ENCODE measurements at regions not wholly inside any gene's neighbourhood (a gene's known extent, or its start where the extent isn't known, plus 50 kb on each side); places are given as distances from the start of the nearest gene placed in this dataset.

GRCh38 chr14:27078191-27078590 is 480.4 kb upstream of the NOVA1 start:
- H3K27ac ChIP-seq (ENCODE audit: low read depth, low read length): no peak overlapping the region
- no peaks in the 10 kb centered on the region for H3K27me3 ChIP-seq (ENCODE audit: insufficient read depth, low read length)
- no peak overlapping the region for H3K4me3 ChIP-seq (ENCODE audit: low read depth, low read length)
- H3K36me3 ChIP-seq (ENCODE audit: insufficient read depth, low read length): no peaks in the 10 kb centered on the region
- no peak overlapping the region for H2AFZ ChIP-seq (ENCODE audit: low read length, unreplicated experiment)
- H3K4me1 ChIP-seq (ENCODE audit: control insufficient read depth, insufficient read depth, low read length, unreplicated experiment): no peaks in the 10 kb centered on the region
- H3K79me2 ChIP-seq (ENCODE audit: control insufficient read depth, insufficient read depth, low read length, unreplicated experiment): no peaks in the 10 kb centered on the region

- Histone ChIP-seq H3K36me3 (ENCODE audit: insufficient read depth, low read length) (no peaks in the 10 kb centered on the region), H3K27me3 (ENCODE audit: insufficient read depth, low read length) (no peaks in the 10 kb centered on the region), H3K4me3 (ENCODE audit: low read depth, low read length) (no peak overlapping the region), H2AFZ (ENCODE audit: low read length, unreplicated experiment) (no peak overlapping the region), H3K27ac (ENCODE audit: low read depth, low read length) (no peak overlapping the region), H3K4me1 (ENCODE audit: control insufficient read depth, insufficient read depth, low read length, unreplicated experiment) (no peaks in the 10 kb centered on the region), H3K79me2 (ENCODE audit: control insufficient read depth, insufficient read depth, low read length, unreplicated experiment) (no peaks in the 10 kb centered on the region)
These were observed 481.9 kb upstream of the NOVA1 start for GRCh38 chr14:27079716-27080115.

- H3K36me3 ChIP-seq (ENCODE audit: insufficient read depth, low read length): no peaks in the 10 kb centered on the region
- no peaks in the 10 kb centered on the region for H3K4me1 ChIP-seq (ENCODE audit: control insufficient read depth, insufficient read depth, low read length, unreplicated experiment)
- H3K4me3 ChIP-seq (ENCODE audit: low read depth, low read length): no peak overlapping the region
- no peaks in the 10 kb centered on the region for H3K79me2 ChIP-seq (ENCODE audit: control insufficient read depth, insufficient read depth, low read length, unreplicated experiment)
- no peak overlapping the region for H3K27ac ChIP-seq (ENCODE audit: low read depth, low read length)
- no peaks in the 10 kb centered on the region for H3K27me3 ChIP-seq (ENCODE audit: insufficient read depth, low read length)
- no peak overlapping the region for H2AFZ ChIP-seq (ENCODE audit: low read length, unreplicated experiment)
These were observed 487.7 kb upstream of the NOVA1 start for GRCh38 chr14:27085500-27085899.

GRCh38 chr14:27090716-27091115 is 492.9 kb upstream of the NOVA1 start:
- no peaks in the 10 kb centered on the region for H3K36me3 ChIP-seq (ENCODE audit: insufficient read depth, low read length)
- no peak overlapping the region for H2AFZ ChIP-seq (ENCODE audit: low read length, unreplicated experiment)

GRCh38 chr14:27091973-27092372 is 494.1 kb upstream of the NOVA1 start:
- Histone ChIP-seq H3K4me3 (ENCODE audit: low read depth, low read length) (no peak overlapping the region), H3K27me3 (ENCODE audit: insufficient read depth, low read length) (no peaks in the 10 kb centered on the region), H3K36me3 (ENCODE audit: insufficient read depth, low read length) (no peaks in the 10 kb centered on the region), H2AFZ (ENCODE audit: low read length, unreplicated experiment) (no peak overlapping the region), H3K4me1 (ENCODE audit: control insufficient read depth, insufficient read depth, low read length, unreplicated experiment) (no peaks in the 10 kb centered on the region), H3K27ac (ENCODE audit: low read depth, low read length) (no peak overlapping the region), H3K79me2 (ENCODE audit: control insufficient read depth, insufficient read depth, low read length, unreplicated experiment) (no peaks in the 10 kb centered on the region)

More at GRCh38 chr14:27090716-27091115, 492.9 kb upstream of the NOVA1 start:
- Histone ChIP-seq H3K27me3 (ENCODE audit: insufficient read depth, low read length) (no peaks in the 10 kb centered on the region), H3K27ac (ENCODE audit: low read depth, low read length) (no peak overlapping the region), H3K4me3 (ENCODE audit: low read depth, low read length) (no peak overlapping the region), H3K79me2 (ENCODE audit: control insufficient read depth, insufficient read depth, low read length, unreplicated experiment) (no peaks in the 10 kb centered on the region), H3K4me1 (ENCODE audit: control insufficient read depth, insufficient read depth, low read length, unreplicated experiment) (no peaks in the 10 kb centered on the region)

- Histone ChIP-seq H3K36me3 (ENCODE audit: insufficient read depth, low read length) (no peaks in the 10 kb centered on the region), H3K79me2 (ENCODE audit: control insufficient read depth, insufficient read depth, low read length, unreplicated experiment) (no peaks in the 10 kb centered on the region), H3K27ac (ENCODE audit: low read depth, low read length) (no peak overlapping the region), H3K4me3 (ENCODE audit: low read depth, low read length) (no peak overlapping the region), H2AFZ (ENCODE audit: low read length, unreplicated experiment) (no peak overlapping the region), H3K4me1 (ENCODE audit: control insufficient read depth, insufficient read depth, low read length, unreplicated experiment) (no peaks in the 10 kb centered on the region), H3K27me3 (ENCODE audit: insufficient read depth, low read length) (no peaks in the 10 kb centered on the region)
These were observed 498.3 kb upstream of the NOVA1 start for GRCh38 chr14:27096091-27096490.

- no peak overlapping the region for H3K4me3 ChIP-seq (ENCODE audit: low read depth, low read length)
- no peaks in the 10 kb centered on the region for H3K27me3 ChIP-seq (ENCODE audit: insufficient read depth, low read length)
- H2AFZ ChIP-seq (ENCODE audit: low read length, unreplicated experiment): no peak overlapping the region
- H3K4me1 ChIP-seq (ENCODE audit: control insufficient read depth, insufficient read depth, low read length, unreplicated experiment): no peaks in the 10 kb centered on the region
- H3K27ac ChIP-seq (ENCODE audit: low read depth, low read length): no peak overlapping the region
- no peaks in the 10 kb centered on the region for H3K79me2 ChIP-seq (ENCODE audit: control insufficient read depth, insufficient read depth, low read length, unreplicated experiment)
- no peaks in the 10 kb centered on the region for H3K36me3 ChIP-seq (ENCODE audit: insufficient read depth, low read length)
These were observed 500.6 kb upstream of the NOVA1 start for GRCh38 chr14:27098451-27098850.

- no peak overlapping the region for H3K27ac ChIP-seq (ENCODE audit: low read depth, low read length)
- no peaks in the 10 kb centered on the region for H3K36me3 ChIP-seq (ENCODE audit: insufficient read depth, low read length)
- no peaks in the 10 kb centered on the region for H3K4me1 ChIP-seq (ENCODE audit: control insufficient read depth, insufficient read depth, low read length, unreplicated experiment)
- H2AFZ ChIP-seq (ENCODE audit: low read length, unreplicated experiment): no peak overlapping the region
- no peak overlapping the region for H3K4me3 ChIP-seq (ENCODE audit: low read depth, low read length)
- H3K79me2 ChIP-seq (ENCODE audit: control insufficient read depth, insufficient read depth, low read length, unreplicated experiment): no peaks in the 10 kb centered on the region
- H3K27me3 ChIP-seq (ENCODE audit: insufficient read depth, low read length): no peaks in the 10 kb centered on the region
These were observed 516.3 kb upstream of the NOVA1 start for GRCh38 chr14:27114180-27114579.

GRCh38 chr14:27123162-27123561 is 525.3 kb upstream of the NOVA1 start:
- Histone ChIP-seq H3K27ac (ENCODE audit: low read depth, low read length) (no peak overlapping the region), H3K79me2 (ENCODE audit: control insufficient read depth, insufficient read depth, low read length, unreplicated experiment) (no peaks in the 10 kb centered on the region)

GRCh38 chr14:27127838-27128237 is 530.0 kb upstream of the NOVA1 start:
- H3K4me1 ChIP-seq (ENCODE audit: control insufficient read depth, insufficient read depth, low read length, unreplicated experiment): no peaks in the 10 kb centered on the region
- H3K79me2 ChIP-seq (ENCODE audit: control insufficient read depth, insufficient read depth, low read length, unreplicated experiment): no peaks in the 10 kb centered on the region
- H3K36me3 ChIP-seq (ENCODE audit: insufficient read depth, low read length): no peaks in the 10 kb centered on the region
- no peak overlapping the region for H3K27ac ChIP-seq (ENCODE audit: low read depth, low read length)
- no peak overlapping the region for H3K4me3 ChIP-seq (ENCODE audit: low read depth, low read length)
- H2AFZ ChIP-seq (ENCODE audit: low read length, unreplicated experiment): no peak overlapping the region
- H3K27me3 ChIP-seq (ENCODE audit: insufficient read depth, low read length): no peaks in the 10 kb centered on the region

More at GRCh38 chr14:27123162-27123561, 525.3 kb upstream of the NOVA1 start:
- no peak overlapping the region for H2AFZ ChIP-seq (ENCODE audit: low read length, unreplicated experiment)
- H3K4me1 ChIP-seq (ENCODE audit: control insufficient read depth, insufficient read depth, low read length, unreplicated experiment): no peaks in the 10 kb centered on the region
- H3K27me3 ChIP-seq (ENCODE audit: insufficient read depth, low read length): no peaks in the 10 kb centered on the region
- no peak overlapping the region for H3K4me3 ChIP-seq (ENCODE audit: low read depth, low read length)
- no peaks in the 10 kb centered on the region for H3K36me3 ChIP-seq (ENCODE audit: insufficient read depth, low read length)

GRCh38 chr14:27134200-27134599 is 536.4 kb upstream of the NOVA1 start:
- Histone ChIP-seq H3K79me2 (ENCODE audit: control insufficient read depth, insufficient read depth, low read length, unreplicated experiment) (no peaks in the 10 kb centered on the region), H3K27me3 (ENCODE audit: insufficient read depth, low read length) (no peaks in the 10 kb centered on the region), H3K4me1 (ENCODE audit: control insufficient read depth, insufficient read depth, low read length, unreplicated experiment) (no peaks in the 10 kb centered on the region), H3K27ac (ENCODE audit: low read depth, low read length) (no peak overlapping the region), H3K36me3 (ENCODE audit: insufficient read depth, low read length) (no peaks in the 10 kb centered on the region), H3K4me3 (ENCODE audit: low read depth, low read length) (no peak overlapping the region), H2AFZ (ENCODE audit: low read length, unreplicated experiment) (no peak overlapping the region)

Measured in ACC112 (cell line).